GM12873 (cell line): ENCODE measurements at regions not wholly inside any gene's neighbourhood (a gene's known extent, or its start where the extent isn't known, plus 50 kb on each side); places are given as distances from the start of the nearest gene placed in this dataset.

Experiments used
- CTCF ChIP-seq: IDR thresholded peaks from 2 replicates; pipeline ENCODE4 v1.5.1; 2012; ENCODE audit warnings: low read depth, mild to moderate bottlenecking, moderate library complexity, low read length, control low read depth; ENCODE audit not compliant: insufficient read depth; ENCODE audit errors: missing control alignments

GRCh38 chr11:69563946-69564775, 76.8 kb upstream of the CCND1 start:
- TF ChIP-seq CTCF = no peak

GRCh38 chr11:69566001-69566400, 75.0 kb upstream of the CCND1 start:
- TF ChIP-seq CTCF = no peak

GRCh38 chr11:69567951-69568808, 72.8 kb upstream of the CCND1 start:
- no peak for TF ChIP-seq CTCF

- TF ChIP-seq CTCF = no peak
Measured at GRCh38 chr11:69568809-69569097, 72.2 kb upstream of the CCND1 start.

- TF ChIP-seq CTCF = no peak
Measured at GRCh38 chr11:69569306-69570200, 71.4 kb upstream of the CCND1 start.

GRCh38 chr11:69572233-69572860, 68.6 kb upstream of the CCND1 start:
- TF ChIP-seq CTCF = no peak
